ENCODE measurements at regions not wholly inside any gene's neighbourhood (a gene's known extent, or its start where the extent isn't known, plus 50 kb on each side); places are given as distances from the start of the nearest gene placed in this dataset.

DNA sequence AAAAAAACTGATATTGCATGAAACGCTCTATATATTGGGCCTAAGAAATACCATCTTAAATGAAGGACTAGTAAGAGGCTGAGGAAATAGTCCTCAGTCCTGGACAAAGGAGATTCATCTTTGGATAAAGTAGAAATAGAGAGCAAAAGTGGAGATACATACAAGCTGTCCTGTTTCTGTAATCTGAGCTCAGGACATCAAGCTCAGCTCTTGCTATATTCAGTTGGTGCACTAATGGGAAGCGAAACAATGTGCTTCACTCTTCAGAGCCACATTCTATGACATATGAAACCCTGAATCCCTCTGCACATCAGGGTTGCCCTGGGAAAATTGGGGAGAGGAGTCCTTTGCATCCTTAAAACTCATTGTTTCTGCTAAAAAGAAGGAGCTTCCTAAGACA, 290.7 kb downstream of the VPS13C start:
- no peaks in the 10 kb centered on the region for H3K4me1 ChIP-seq (ENCODE audit: insufficient read depth, low read length)
- ATAC-seq (ENCODE audit: insufficient read depth, low read depth), result no peak
- H3K79me2 ChIP-seq (ENCODE audit: insufficient read depth, low read length), result no peaks in the 10 kb centered on the region
- no peak overlapping the region for H3K27ac ChIP-seq (ENCODE audit: low read length)
- no peaks in the 10 kb centered on the region for H3K27me3 ChIP-seq (ENCODE audit: insufficient read depth, low read length, poor library complexity)
- no peak overlapping the region for H3K9ac ChIP-seq (ENCODE audit: low read depth, low read length)
- H2AFZ ChIP-seq (ENCODE audit: low read depth, low read length), result no peak overlapping the region
- no peaks in the 10 kb centered on the region for H4K20me1 ChIP-seq (ENCODE audit: insufficient read depth, low read length)
- TF ChIP-seq, protein P1, sequence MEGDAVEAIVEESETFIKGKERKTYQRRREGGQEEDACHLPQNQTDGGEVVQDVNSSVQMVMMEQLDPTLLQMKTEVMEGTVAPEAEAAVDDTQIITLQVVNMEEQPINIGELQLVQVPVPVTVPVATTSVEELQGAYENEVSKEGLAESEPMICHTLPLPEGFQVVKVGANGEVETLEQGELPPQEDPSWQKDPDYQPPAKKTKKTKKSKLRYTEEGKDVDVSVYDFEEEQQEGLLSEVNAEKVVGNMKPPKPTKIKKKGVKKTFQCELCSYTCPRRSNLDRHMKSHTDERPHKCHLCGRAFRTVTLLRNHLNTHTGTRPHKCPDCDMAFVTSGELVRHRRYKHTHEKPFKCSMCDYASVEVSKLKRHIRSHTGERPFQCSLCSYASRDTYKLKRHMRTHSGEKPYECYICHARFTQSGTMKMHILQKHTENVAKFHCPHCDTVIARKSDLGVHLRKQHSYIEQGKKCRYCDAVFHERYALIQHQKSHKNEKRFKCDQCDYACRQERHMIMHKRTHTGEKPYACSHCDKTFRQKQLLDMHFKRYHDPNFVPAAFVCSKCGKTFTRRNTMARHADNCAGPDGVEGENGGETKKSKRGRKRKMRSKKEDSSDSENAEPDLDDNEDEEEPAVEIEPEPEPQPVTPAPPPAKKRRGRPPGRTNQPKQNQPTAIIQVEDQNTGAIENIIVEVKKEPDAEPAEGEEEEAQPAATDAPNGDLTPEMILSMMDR (IDR thresholded peaks at IDR 0.05; ENCODE audit: borderline replicate concordance, extremely low read depth, low read length, poor library complexity, severe bottlenecking), result no peak
- TF ChIP-seq EZH2 (IDR thresholded peaks at IDR 0.05; ENCODE audit: borderline replicate concordance, low read depth, low read length, severe bottlenecking), result no peak
- H3K4me2 ChIP-seq (ENCODE audit: insufficient read depth, low read length), result no peak overlapping the region
- H3K4me3 ChIP-seq (ENCODE audit: low read depth in 1 of 2, low read length in 2 of 2), result no peak overlapping the region
- no peak for DNase-seq
- H3K36me3 ChIP-seq (ENCODE audit: insufficient read depth, low read length), result no peaks in the 10 kb centered on the region
- no peaks in the 10 kb centered on the region for H3K9me3 ChIP-seq (ENCODE audit: insufficient read depth, low read length, severe bottlenecking)

- H2AFZ ChIP-seq (ENCODE audit: low read depth, low read length), result no peak overlapping the region
- no peaks in the 10 kb centered on the region for H3K36me3 ChIP-seq (ENCODE audit: insufficient read depth, low read length)
- no peaks in the 10 kb centered on the region for H4K20me1 ChIP-seq (ENCODE audit: insufficient read depth, low read length)
- no peak overlapping the region for H3K4me2 ChIP-seq (ENCODE audit: insufficient read depth, low read length)
- no peak for DNase-seq
- TF ChIP-seq, protein P1 (IDR thresholded peaks at IDR 0.05; ENCODE audit: borderline replicate concordance, extremely low read depth, low read length, poor library complexity, severe bottlenecking), result no peak
- TF ChIP-seq EZH2 (IDR thresholded peaks at IDR 0.05; ENCODE audit: borderline replicate concordance, low read depth, low read length, severe bottlenecking), result no peak
- H3K9me3 ChIP-seq (ENCODE audit: insufficient read depth, low read length, severe bottlenecking), result no peaks in the 10 kb centered on the region
- no peak overlapping the region for H3K27ac ChIP-seq (ENCODE audit: low read length)
- no peaks in the 10 kb centered on the region for H3K79me2 ChIP-seq (ENCODE audit: insufficient read depth, low read length)
- ATAC-seq (ENCODE audit: insufficient read depth, low read depth), result no peak
- no peaks in the 10 kb centered on the region for H3K4me1 ChIP-seq (ENCODE audit: insufficient read depth, low read length)
- H3K4me3 ChIP-seq (ENCODE audit: low read depth in 1 of 2, low read length in 2 of 2), result no peak overlapping the region
- no peak overlapping the region for H3K9ac ChIP-seq (ENCODE audit: low read depth, low read length)
- no peaks in the 10 kb centered on the region for H3K27me3 ChIP-seq (ENCODE audit: insufficient read depth, low read length, poor library complexity)
These were observed 292.1 kb downstream of the VPS13C start for GRCh38 chr15:61768131-61768530.

DNA sequence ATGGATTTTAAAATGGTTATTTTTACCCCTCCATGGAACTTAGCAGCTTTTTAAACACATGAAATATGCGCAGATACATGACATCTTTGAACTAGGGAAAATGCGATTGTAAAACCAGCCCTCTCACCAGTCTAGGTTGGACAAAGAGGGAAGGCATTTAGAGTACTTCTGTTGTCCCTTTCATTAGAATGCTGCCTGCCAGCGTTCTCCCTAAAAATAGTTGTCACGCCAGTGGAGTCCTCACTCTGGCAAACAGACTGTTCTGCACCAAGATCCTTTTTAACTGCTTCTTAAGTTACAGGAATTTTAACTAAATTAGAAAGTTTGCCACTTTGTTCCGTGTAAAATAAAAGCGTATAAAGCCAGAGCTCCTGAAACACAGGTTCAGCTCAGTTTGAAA, 295.3 kb downstream of the VPS13C start:
- Histone ChIP-seq H3K79me2 (ENCODE audit: insufficient read depth, low read length) (no peaks in the 10 kb centered on the region), H3K27ac (ENCODE audit: low read length) (no peak overlapping the region), H3K4me2 (ENCODE audit: insufficient read depth, low read length) (no peak overlapping the region), H4K20me1 (ENCODE audit: insufficient read depth, low read length) (no peaks in the 10 kb centered on the region), H3K27me3 (ENCODE audit: insufficient read depth, low read length, poor library complexity) (no peaks in the 10 kb centered on the region), H3K4me3 (ENCODE audit: low read depth in 1 of 2, low read length in 2 of 2) (no peak overlapping the region), H3K9me3 (ENCODE audit: insufficient read depth, low read length, severe bottlenecking) (no peaks in the 10 kb centered on the region), H3K36me3 (ENCODE audit: insufficient read depth, low read length) (no peaks in the 10 kb centered on the region), H2AFZ (ENCODE audit: low read depth, low read length) (no peak overlapping the region), H3K9ac (ENCODE audit: low read depth, low read length) (no peak overlapping the region), H3K4me1 (ENCODE audit: insufficient read depth, low read length) (no peaks in the 10 kb centered on the region)
- ATAC-seq (ENCODE audit: insufficient read depth, low read depth) (no peak), DNase-seq (no peak)
- TF ChIP-seq EZH2 (IDR thresholded peaks at IDR 0.05; ENCODE audit: borderline replicate concordance, low read depth, low read length, severe bottlenecking), result no peak
- TF ChIP-seq, protein P1 (IDR thresholded peaks at IDR 0.05; ENCODE audit: borderline replicate concordance, extremely low read depth, low read length, poor library complexity, severe bottlenecking), result no peak

DNA sequence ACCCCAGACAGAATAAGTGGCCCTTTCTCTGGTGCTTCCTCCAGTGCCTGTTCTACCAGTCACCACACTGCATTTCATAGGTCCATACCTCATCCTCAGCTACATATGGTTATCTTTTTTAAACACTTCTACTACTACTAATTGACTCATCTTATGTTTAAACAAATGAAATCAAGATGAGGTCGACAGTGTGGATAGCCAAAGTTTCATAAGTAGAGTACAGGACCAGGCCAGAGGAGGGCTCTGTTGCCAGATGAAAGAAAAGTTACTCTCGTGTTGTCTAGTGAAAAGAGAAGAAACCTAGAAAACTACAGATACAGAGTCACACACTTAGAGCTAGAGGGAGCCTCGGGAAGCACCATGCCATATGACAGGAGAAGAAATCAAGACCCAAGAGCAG, 296.1 kb downstream of the VPS13C start:
- TF ChIP-seq, protein P1 (IDR thresholded peaks at IDR 0.05; ENCODE audit: borderline replicate concordance, extremely low read depth, low read length, poor library complexity, severe bottlenecking), result no peak
- TF ChIP-seq EZH2 (IDR thresholded peaks at IDR 0.05; ENCODE audit: borderline replicate concordance, low read depth, low read length, severe bottlenecking), result no peak
- no peak overlapping the region for H3K4me3 ChIP-seq (ENCODE audit: low read depth in 1 of 2, low read length in 2 of 2)
- ATAC-seq (ENCODE audit: insufficient read depth, low read depth), result no peak

More for the DNA sequence above, 296.1 kb downstream of the VPS13C start:
- H3K27ac ChIP-seq (ENCODE audit: low read length), result no peak overlapping the region
- no peak for DNase-seq
- H2AFZ ChIP-seq (ENCODE audit: low read depth, low read length), result no peak overlapping the region
- H3K27me3 ChIP-seq (ENCODE audit: insufficient read depth, low read length, poor library complexity), result no peaks in the 10 kb centered on the region
- H3K9ac ChIP-seq (ENCODE audit: low read depth, low read length), result no peak overlapping the region
- no peaks in the 10 kb centered on the region for H3K36me3 ChIP-seq (ENCODE audit: insufficient read depth, low read length)
- H3K9me3 ChIP-seq (ENCODE audit: insufficient read depth, low read length, severe bottlenecking), result no peaks in the 10 kb centered on the region
- no peak overlapping the region for H3K4me2 ChIP-seq (ENCODE audit: insufficient read depth, low read length)
- H3K79me2 ChIP-seq (ENCODE audit: insufficient read depth, low read length), result no peaks in the 10 kb centered on the region
- H4K20me1 ChIP-seq (ENCODE audit: insufficient read depth, low read length), result no peaks in the 10 kb centered on the region
- H3K4me1 ChIP-seq (ENCODE audit: insufficient read depth, low read length), result no peaks in the 10 kb centered on the region
